Activated naive CD8-positive, alpha-beta T cell treated with anti-CD3 and anti-CD28 coated beads, Interleukin-2, amount 10 ng/mL, durations not matched to agents 7 days and 5 days (primary cell): ENCODE measurements at regions not wholly inside any gene's neighbourhood (a gene's known extent, or its start where the extent isn't known, plus 50 kb on each side); places are given as distances from the start of the nearest gene placed in this dataset.
"Not testable (repeated sequence)": the region's sequence is repeated elsewhere in the genome, so short reads cannot be mapped to it uniquely, and the experiment has no call there.

Experiments
- ATAC-seq: fragments of 150-1000 bp; cut with Tn5 transposase; one replicate; pipeline ENCODE4 v1.10.0; 2021; ENCODE audit warnings: low read depth, moderate library complexity
- POLR2A ChIA-PET: fragments of 350-600 bp; sonication (Branson Sonifier 250); formaldehyde crosslinking; loops from one replicate; lab custom pipeline; 2021; ENCODE audit warnings: antibody characterized with exemption; lab: Charles Lee
- DNase-seq: peaks from one replicate; pipeline ENCODE4 v3.0.0; 2021
- H3K27ac Mint-ChIP-seq: one replicate; pipeline ENCODE4 v1.8.0; 2022; ENCODE audit warnings: mild to moderate bottlenecking, mixed read lengths
- H3K27me3 Mint-ChIP-seq: one replicate; pipeline ENCODE4 v1.8.0; 2022; ENCODE audit warnings: mild to moderate bottlenecking, moderate library complexity, mixed read lengths
- H3K36me3 Mint-ChIP-seq: one replicate; pipeline ENCODE4 v1.8.0; 2021; ENCODE audit warnings: mild to moderate bottlenecking, mixed read lengths
- H3K4me1 Mint-ChIP-seq: one replicate; pipeline ENCODE4 v1.8.0; 2021; ENCODE audit warnings: mixed read lengths
- H3K4me3 Mint-ChIP-seq: one replicate; pipeline ENCODE4 v1.8.0; 2022; ENCODE audit warnings: mild to moderate bottlenecking, moderate library complexity, mixed read lengths
- H3K9me3 Mint-ChIP-seq: one replicate; pipeline ENCODE4 v1.8.0; 2021; ENCODE audit warnings: mixed read lengths

- H3K4me3 Mint-ChIP-seq, result no peak overlapping the region
- POLR2A ChIA-PET, result no interaction called here
- H3K9me3 Mint-ChIP-seq, result peaks cover 3% of the 10 kb centered on the region
- ATAC-seq, result no peak
- DNase-seq, result no peak
- no peaks in the 10 kb centered on the region for H3K27me3 Mint-ChIP-seq
- H3K27ac Mint-ChIP-seq, result no peak overlapping the region
- no peaks in the 10 kb centered on the region for H3K4me1 Mint-ChIP-seq
- H3K36me3 Mint-ChIP-seq, result no peaks in the 10 kb centered on the region
These were observed 1876.2 kb downstream of the PCDH9 start for GRCh38 chr13:65353951-65354350.

DNA sequence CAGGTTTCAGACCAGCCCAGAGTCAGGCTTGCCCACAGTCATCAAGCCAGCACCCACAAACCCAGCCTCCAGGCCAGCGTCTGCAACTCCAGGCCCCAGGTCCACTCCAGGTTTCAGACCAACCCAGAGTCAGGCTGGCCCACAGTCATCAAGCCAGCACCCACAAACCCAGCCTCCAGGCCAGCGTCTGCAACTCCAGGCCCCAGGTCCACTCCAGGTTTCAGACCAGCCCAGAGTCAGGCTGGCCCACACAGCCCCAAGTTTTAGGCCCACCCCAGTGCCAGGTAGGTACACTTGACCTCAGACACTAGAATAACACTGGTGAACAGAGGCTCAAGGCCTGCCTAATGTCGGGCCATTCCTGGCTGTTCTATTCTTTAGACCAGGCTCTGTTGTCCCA, 1877.0 kb downstream of the PCDH9 start:
- H3K4me3 Mint-ChIP-seq, H3K27me3 Mint-ChIP-seq, H3K9me3 Mint-ChIP-seq, DNase-seq, H3K36me3 Mint-ChIP-seq, H3K4me1 Mint-ChIP-seq, ATAC-seq, H3K27ac Mint-ChIP-seq, POLR2A ChIA-PET: not testable (repeated sequence)

GRCh38 chr13:65347420-65348030, 1882.6 kb downstream of the PCDH9 start:
- Mint-ChIP-seq H3K9me3 (no peaks in the 10 kb centered on the region), H3K36me3 (no peaks in the 10 kb centered on the region), H3K4me1 (no peaks in the 10 kb centered on the region), H3K27ac (no peak overlapping the region), H3K4me3 (no peak overlapping the region), H3K27me3 (no peaks in the 10 kb centered on the region)
- no peak for DNase-seq
- ATAC-seq, result no peak
- POLR2A ChIA-PET, result no interaction called here

DNA sequence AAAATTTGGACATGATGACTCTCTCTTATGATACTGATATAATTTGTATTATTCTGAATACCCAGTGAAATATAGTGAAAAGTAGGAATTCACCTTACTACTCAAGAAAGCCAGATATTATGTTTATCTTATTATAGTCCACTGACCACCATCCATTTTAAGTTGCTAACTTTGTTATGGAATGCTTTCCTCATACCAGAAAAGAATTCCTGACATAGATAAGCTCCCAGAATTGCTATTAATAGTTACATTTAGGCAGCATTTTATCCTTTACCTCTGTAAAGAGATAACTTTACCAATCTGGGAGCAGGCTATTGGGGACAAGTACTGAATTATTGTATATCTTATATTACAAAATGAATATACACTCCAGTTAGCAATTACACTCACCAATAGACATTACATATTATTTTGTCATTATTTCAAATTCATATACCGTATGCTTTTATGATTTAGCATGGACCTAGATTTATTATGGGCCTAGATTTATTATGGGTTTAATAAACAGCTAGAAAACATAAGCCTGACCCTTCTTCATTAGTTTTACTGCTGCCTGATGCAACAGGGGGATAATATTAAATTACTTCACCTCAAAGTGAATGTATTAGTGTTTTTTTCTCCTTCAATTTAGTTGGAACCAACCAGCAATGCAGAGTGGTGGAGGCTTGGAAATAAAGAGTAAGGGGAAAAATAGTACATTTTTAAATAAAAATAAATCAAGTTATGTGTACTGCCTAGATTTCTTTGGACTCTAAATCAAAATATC, 1886.1 kb downstream of the PCDH9 start:
- H3K36me3 Mint-ChIP-seq, result no peaks in the 10 kb centered on the region
- no peak for DNase-seq
- no peaks in the 10 kb centered on the region for H3K9me3 Mint-ChIP-seq
- no peak for ATAC-seq
- POLR2A ChIA-PET, result no interaction called here
- no peaks in the 10 kb centered on the region for H3K4me1 Mint-ChIP-seq
- H3K27me3 Mint-ChIP-seq, result no peaks in the 10 kb centered on the region
- no peak overlapping the region for H3K27ac Mint-ChIP-seq
- H3K4me3 Mint-ChIP-seq, result no peak overlapping the region

DNA sequence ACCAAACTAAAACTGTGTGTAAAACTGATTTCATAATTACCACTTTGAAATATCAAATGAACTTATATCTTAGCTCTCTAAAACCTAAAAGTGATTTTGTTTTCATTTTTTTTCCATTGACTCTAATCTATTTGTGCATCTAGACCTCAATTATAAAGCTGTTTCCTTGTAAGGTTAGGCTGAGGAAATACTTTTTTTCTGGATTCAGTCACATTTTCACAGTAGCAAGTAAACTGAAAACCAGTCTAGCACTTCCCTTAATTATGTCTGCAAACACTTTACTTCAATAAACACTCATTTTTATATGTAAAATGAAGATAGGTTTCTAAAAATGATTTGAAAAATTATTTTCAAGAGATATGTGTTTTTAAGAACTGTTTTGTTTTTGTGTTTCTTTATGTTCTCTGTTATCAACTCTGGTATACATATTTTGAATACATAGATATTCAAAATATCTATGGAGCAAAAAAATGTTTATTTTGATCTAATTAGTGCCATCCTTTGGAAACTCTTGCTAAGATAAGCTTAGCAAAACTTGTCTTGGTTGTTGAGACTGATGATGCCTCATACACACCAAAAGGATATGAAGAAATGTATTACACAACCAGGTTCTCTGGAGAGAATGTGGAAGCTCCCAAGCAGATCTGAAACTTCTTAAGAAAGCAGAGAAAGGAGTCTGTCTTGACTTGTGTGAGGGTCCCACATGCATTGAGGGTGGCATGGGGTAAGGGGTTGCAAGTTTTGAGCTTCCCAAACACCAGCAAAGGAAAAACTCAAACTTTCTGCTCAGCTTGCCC, 1887.4 kb downstream of the PCDH9 start:
- POLR2A ChIA-PET, result no interaction called here
- no peaks in the 10 kb centered on the region for H3K36me3 Mint-ChIP-seq
- DNase-seq (no peak), ATAC-seq (no peak)
- H3K4me1 Mint-ChIP-seq, result no peaks in the 10 kb centered on the region
- no peaks in the 10 kb centered on the region for H3K9me3 Mint-ChIP-seq
- no peak overlapping the region for H3K27ac Mint-ChIP-seq
- H3K27me3 Mint-ChIP-seq, result no peaks in the 10 kb centered on the region
- no peak overlapping the region for H3K4me3 Mint-ChIP-seq

- ATAC-seq (no peak), DNase-seq (no peak)
- H3K27me3 Mint-ChIP-seq, result no peaks in the 10 kb centered on the region
- H3K36me3 Mint-ChIP-seq, result no peaks in the 10 kb centered on the region
- H3K4me3 Mint-ChIP-seq, result no peak overlapping the region
- POLR2A ChIA-PET, result no interaction called here
- H3K27ac Mint-ChIP-seq, result no peak overlapping the region
- no peaks in the 10 kb centered on the region for H3K9me3 Mint-ChIP-seq
- H3K4me1 Mint-ChIP-seq, result no peaks in the 10 kb centered on the region
These were observed 1890.9 kb downstream of the PCDH9 start for GRCh38 chr13:65339241-65339640.

GRCh38 chr13:65336916-65337315, 1893.2 kb downstream of the PCDH9 start:
- DNase-seq (no peak), ATAC-seq (no peak)
- POLR2A ChIA-PET, result no interaction called here
- Mint-ChIP-seq H3K27ac (no peak overlapping the region), H3K27me3 (no peaks in the 10 kb centered on the region), H3K4me3 (no peak overlapping the region), H3K36me3 (no peaks in the 10 kb centered on the region), H3K4me1 (no peaks in the 10 kb centered on the region), H3K9me3 (no peaks in the 10 kb centered on the region)

- Mint-ChIP-seq H3K9me3 (no peaks in the 10 kb centered on the region), H3K4me1 (no peaks in the 10 kb centered on the region), H3K4me3 (no peak overlapping the region), H3K27ac (no peak overlapping the region), H3K36me3 (no peaks in the 10 kb centered on the region), H3K27me3 (no peaks in the 10 kb centered on the region)
- ATAC-seq (no peak), DNase-seq (no peak)
- POLR2A ChIA-PET, result no interaction called here
These were observed 1893.9 kb downstream of the PCDH9 start for GRCh38 chr13:65336087-65336749.

DNA sequence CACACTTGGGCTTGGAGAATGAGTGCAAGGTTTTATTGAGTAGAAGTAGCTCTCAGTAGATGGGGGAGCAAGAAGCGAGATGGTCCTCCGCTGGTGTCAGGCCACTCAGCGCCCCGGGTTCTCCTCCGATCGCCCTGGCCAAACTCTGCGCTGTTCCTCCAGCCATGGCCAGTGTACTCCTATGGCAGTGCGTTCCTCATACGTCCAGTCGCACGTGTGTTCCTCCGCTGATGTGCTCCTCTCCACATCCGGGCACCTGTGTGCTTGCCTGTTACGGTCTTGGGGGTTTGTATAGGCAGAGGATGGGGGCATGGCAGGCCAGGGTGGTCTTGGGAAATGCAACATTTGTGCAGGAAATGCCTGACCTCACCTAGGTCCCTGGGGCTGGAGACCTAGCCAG, 1899.4 kb downstream of the PCDH9 start:
- POLR2A ChIA-PET, result no interaction called here
- peaks cover 3% of the 10 kb centered on the region for H3K9me3 Mint-ChIP-seq
- H3K27ac Mint-ChIP-seq, result no peak overlapping the region
- DNase-seq (no peak), ATAC-seq (no peak)
- no peaks in the 10 kb centered on the region for H3K27me3 Mint-ChIP-seq
- no peaks in the 10 kb centered on the region for H3K4me1 Mint-ChIP-seq
- no peak overlapping the region for H3K4me3 Mint-ChIP-seq
- H3K36me3 Mint-ChIP-seq, result no peaks in the 10 kb centered on the region

DNA sequence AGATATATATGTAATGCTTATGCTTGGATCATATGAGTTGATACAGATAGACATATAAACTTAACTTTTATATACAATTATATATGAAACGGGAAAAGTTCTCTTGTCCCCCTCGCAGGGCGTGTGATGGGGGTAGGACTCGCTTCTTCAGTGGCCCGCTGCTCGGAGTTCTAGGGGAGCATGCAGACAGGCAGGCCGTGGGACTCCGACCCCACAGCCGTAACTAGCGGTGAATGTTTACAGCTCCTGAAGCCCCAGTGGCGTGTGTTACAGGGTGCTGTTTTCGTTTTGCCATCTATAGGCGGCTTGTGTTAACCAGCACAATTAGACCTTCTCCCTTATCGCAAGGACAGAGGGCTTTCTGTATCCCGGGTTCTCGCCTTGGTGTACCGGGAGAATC, 1899.8 kb downstream of the PCDH9 start:
- no peak for ATAC-seq
- Mint-ChIP-seq H3K27ac (no peak overlapping the region), H3K27me3 (no peaks in the 10 kb centered on the region)

DNA sequence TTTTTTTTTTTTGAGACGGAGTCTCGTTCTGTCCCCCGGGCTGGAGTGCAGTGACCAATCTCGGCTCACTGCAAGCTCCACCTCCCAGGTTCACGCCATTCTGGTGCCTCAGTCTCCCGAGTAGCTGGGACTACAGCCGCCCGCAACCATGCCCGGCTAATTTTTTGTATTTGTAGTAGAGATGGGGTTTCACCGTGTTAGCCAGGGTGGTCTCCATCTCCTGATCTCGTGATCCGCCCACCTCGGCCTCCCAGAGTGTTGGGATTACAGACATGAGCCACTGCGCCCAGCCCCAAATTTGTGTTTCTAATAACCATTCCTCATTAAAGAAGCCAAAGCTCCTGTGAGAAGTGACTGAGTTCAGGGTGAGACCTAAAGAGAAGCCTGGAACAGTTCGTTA, 1906.9 kb downstream of the PCDH9 start:
- H3K9me3 Mint-ChIP-seq, H3K4me1 Mint-ChIP-seq, H3K27ac Mint-ChIP-seq, DNase-seq, ATAC-seq, H3K4me3 Mint-ChIP-seq, H3K36me3 Mint-ChIP-seq, H3K27me3 Mint-ChIP-seq, POLR2A ChIA-PET: not testable (repeated sequence)

More for the DNA sequence above, 1899.8 kb downstream of the PCDH9 start:
- DNase-seq, result no peak
- POLR2A ChIA-PET, result no interaction called here
- Mint-ChIP-seq H3K36me3 (no peaks in the 10 kb centered on the region), H3K4me1 (no peaks in the 10 kb centered on the region), H3K4me3 (no peak overlapping the region), H3K9me3 (peaks cover 3% of the 10 kb centered on the region)

DNA sequence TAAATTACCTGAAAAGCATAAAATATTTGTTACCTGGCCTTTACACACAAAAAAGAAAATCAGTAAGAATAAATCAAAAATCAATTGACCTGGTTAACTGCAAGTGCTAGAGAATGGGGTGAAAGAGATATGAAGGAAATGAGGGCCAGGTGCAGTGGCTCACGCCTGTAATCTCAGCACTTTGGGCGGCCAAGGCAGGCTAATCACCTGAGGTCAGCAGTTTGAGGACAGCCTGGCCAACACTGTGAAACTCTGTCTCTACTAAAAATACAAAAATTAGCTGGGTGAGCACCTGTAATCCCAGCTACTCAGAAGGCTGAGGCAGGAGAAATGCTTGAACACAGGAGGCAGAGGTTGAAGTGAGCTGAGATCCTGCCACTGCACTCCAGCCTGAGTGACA, 1908.7 kb downstream of the PCDH9 start:
- H3K36me3 Mint-ChIP-seq, H3K27me3 Mint-ChIP-seq, H3K27ac Mint-ChIP-seq, DNase-seq, H3K4me3 Mint-ChIP-seq, H3K9me3 Mint-ChIP-seq, ATAC-seq, POLR2A ChIA-PET, H3K4me1 Mint-ChIP-seq: not testable (repeated sequence)

- H3K27me3 Mint-ChIP-seq, result no peaks in the 10 kb centered on the region
- H3K4me3 Mint-ChIP-seq, result no peak overlapping the region
- no peak for DNase-seq
- ATAC-seq, result no peak
- H3K27ac Mint-ChIP-seq, result no peak overlapping the region
- H3K9me3 Mint-ChIP-seq, result peaks cover 5% of the 10 kb centered on the region
- POLR2A ChIA-PET, result no interaction called here
- no peaks in the 10 kb centered on the region for H3K4me1 Mint-ChIP-seq
- no peaks in the 10 kb centered on the region for H3K36me3 Mint-ChIP-seq
These were observed 1916.1 kb downstream of the PCDH9 start for GRCh38 chr13:65314008-65314407.
